GM12878 (cell line): ENCODE measurements at regions not wholly inside any gene's neighbourhood (a gene's known extent, or its start where the extent isn't known, plus 50 kb on each side); places are given as distances from the start of the nearest gene placed in this dataset. TPM values are rescaled to one million over a fixed set of nuclear protein-coding genes. Genes with fewer than 3 reads are reported as not detected.

Experiments
- small RNA-seq: library from RNA; depleted of rRNA; stranded (forward); fragments of <200 nt; gene quantifications from one replicate; pipeline ENCODE3, GENCODE V24; 2014

Small RNA genes lying in the stretch of these regions (small RNA-seq; reads per million reads assigned to genes)
- gene RPL38P3: not detected
